ENCODE measurements at regions not wholly inside any gene's neighbourhood (a gene's known extent, or its start where the extent isn't known, plus 50 kb on each side); places are given as distances from the start of the nearest gene placed in this dataset.
"Not testable (repeated sequence)": the region's sequence is repeated elsewhere in the genome, so short reads cannot be mapped to it uniquely, and the experiment has no call there.

DNA sequence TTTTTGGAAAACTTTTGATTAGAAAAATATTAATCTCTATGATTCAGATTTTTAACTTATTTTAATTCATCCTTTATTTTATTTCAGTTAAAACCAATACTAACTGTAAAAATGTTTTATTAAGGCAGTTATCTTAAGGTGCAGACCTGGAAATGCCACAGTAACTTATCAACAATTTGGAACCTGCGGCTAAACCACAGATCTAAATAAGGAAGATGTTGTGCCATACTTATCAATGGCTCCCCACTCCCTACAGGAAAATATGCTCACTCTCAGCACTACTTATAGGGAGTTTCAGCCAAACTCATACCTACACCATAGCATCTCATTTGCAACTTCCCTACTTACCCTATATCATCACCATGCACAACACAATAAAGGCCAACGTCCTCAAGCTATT lies 226.9 kb upstream of the KYNU start:
- DNase-seq = no peak

- no peak for DNase-seq
These were observed 227.9 kb upstream of the KYNU start for GRCh38 chr2:142649581-142649980.

DNA sequence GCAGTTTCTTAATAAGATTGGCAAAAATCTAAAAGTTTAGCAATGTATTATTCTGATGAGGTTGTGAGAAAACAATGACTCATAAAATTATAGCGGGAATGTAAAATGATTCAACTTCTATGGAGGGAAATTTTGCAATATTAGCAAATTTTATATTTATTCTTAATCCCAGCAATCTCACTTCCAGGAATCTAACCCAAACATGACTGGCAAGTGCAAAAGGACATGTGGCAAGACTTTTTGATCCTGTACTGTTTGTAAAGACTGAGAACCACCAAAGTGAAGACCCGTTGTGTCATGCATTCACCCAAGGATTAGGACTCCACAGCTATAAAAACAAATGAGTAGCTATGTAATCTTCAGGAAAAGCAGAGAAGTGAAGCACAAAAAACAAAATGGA lies 234.8 kb upstream of the KYNU start:
- no peak for DNase-seq

GRCh38 chr2:142629193-142629592 lies 248.3 kb upstream of the KYNU start:
- DNase-seq = no peak

DNA sequence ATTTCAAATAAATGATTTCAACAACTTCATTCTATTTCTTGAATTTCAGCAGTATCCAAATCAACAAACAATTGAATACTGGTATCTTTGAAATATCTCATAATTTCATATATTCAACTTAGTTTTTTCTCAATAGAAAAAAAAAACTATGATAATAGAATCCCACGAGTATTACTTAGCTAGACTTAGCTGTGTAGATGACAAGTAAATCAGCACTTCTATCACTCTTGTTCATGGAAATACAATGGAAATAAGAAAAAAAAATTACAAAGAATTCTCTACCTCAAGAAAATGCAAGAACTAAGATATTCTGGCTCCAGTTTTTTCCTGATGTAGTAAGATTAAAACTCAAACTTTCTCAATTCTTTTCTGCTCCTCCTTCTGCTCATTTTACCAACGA lies 256.2 kb upstream of the KYNU start:
- DNase-seq = no peak

GRCh38 chr2:142617461-142617860 lies 260.0 kb upstream of the KYNU start:
- no peak for DNase-seq

DNA sequence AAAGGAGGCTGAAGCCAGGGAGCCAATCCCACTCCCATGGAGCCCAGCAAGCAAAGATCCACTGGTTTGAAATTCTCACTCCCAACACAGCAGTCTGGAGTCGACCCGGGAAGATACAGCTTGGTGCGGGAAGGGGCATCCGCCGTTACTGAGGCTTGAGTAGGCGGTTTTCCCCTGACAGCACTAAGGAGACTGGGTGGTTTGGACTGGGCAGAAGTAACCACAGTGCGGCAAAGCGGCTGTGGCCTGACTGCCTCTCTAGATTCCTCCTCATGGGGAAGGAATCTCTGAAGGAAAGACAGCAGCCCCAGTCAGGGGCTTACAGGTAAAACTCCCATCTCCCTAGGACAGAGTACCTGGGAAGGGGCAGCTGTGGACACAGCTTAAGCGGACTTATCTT lies 261.6 kb upstream of the KYNU start:
- DNase-seq = no peak

- not testable (repeated sequence) for DNase-seq
These were observed 264.3 kb upstream of the KYNU start for GRCh38 chr2:142613193-142613592.

GRCh38 chr2:142605421-142605820 lies 272.0 kb upstream of the KYNU start:
- no peak for DNase-seq

DNA sequence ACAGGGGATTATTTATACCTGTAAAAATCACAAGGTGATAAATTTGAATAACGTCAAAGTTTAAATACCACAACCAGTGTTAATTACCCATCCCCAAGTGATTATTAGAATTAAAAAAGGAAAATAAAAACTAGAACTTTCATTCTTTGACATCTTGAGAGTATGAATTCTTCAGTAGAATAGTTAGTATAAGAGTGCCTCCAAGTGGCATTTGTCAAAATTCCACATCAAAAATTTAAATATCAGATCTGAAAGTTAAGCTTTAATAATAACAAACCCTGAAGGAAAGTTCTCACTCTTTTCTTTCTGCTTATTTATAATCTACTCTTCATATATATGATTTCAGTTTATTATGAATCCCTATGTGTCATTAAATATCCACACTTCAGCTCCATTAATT lies 273.7 kb upstream of the KYNU start:
- DNase-seq = no peak

- DNase-seq = no peak
These were observed 275.0 kb upstream of the KYNU start for GRCh38 chr2:142602418-142602989.

DNA sequence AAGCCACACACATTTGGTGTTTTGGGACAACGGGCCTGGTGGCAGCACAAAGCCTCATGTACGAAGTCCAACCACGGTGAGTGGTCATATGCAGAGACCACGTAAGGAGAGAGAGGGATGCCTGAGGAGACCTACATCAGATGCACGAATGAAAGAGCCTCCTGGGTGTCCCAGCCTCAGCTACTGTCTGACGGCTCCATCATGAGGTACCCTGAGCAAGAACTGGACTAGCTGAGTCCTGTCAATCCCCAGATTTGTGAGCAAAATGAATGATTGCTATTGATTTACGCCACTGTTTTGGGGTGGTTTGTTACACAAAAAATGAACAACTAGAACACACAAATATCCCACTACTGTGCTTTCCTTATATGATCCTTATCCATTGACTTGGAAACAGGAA lies 275.7 kb upstream of the KYNU start:
- DNase-seq = no peak

DNA sequence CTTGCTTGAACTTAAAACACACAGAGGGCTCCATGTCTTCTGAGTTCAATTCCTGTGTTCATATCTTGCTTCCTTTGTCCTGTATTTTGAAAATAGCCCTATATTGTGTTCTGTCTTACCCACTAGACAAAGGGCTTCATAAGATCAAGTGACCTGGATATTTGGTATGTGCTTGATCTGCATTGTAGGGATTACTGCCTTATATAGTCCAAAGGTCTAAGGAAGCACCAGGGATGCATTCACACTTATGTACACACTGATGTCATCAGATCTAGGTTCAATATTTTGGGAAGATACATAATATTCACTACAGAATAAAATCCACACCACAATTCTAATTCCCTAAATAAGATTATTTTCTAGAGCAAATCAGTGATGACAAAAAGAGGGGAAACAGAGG lies 278.0 kb upstream of the KYNU start:
- DNase-seq = no peak

DNA sequence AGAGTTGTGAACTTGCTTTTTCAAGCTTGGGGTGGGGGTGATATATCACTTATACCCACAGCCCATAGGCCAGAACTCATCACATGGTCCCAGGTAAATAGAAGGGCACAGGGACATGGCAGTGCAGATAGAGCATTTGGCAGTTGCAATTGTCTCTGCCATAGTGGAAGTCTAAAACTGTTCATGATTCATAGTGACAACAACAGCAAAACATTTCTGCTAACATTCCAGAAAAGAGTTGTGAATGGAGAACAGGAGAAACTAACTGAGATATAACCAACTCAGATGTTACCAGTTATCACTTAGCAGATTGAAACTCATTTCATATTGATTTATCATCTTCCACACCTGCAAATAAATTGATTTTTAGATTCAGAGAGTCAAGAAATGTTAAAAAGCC lies 278.6 kb upstream of the KYNU start:
- DNase-seq = no peak

GRCh38 chr2:142596334-142597088 lies 281.0 kb upstream of the KYNU start:
- DNase-seq = no peak

GRCh38 chr2:142594935-142595334 lies 282.5 kb upstream of the KYNU start:
- DNase-seq = no peak

DNA sequence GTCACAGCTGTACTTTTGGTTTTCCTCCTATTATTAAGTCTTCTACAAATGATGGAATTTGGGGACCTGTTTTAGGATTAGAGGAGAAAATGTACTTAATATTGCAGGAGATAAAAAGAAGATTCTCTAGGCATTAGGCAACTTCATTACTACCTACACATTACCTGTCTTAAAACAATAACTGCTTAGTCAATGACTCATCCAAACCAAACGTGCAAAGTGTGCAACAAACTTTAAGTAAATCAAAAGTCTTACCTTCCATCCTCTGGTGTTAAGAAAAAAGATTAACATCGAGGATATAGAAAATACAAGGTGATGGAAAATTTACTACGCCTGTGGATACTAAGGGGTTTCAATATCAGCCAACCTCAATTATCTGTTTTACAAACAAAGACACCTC lies 285.3 kb upstream of the KYNU start:
- DNase-seq = no peak

- DNase-seq = no peak
These were observed 286.0 kb upstream of the KYNU start for GRCh38 chr2:142591420-142591819.

GRCh38 chr2:142588269-142588668 lies 289.2 kb upstream of the KYNU start:
- no peak for DNase-seq

DNA sequence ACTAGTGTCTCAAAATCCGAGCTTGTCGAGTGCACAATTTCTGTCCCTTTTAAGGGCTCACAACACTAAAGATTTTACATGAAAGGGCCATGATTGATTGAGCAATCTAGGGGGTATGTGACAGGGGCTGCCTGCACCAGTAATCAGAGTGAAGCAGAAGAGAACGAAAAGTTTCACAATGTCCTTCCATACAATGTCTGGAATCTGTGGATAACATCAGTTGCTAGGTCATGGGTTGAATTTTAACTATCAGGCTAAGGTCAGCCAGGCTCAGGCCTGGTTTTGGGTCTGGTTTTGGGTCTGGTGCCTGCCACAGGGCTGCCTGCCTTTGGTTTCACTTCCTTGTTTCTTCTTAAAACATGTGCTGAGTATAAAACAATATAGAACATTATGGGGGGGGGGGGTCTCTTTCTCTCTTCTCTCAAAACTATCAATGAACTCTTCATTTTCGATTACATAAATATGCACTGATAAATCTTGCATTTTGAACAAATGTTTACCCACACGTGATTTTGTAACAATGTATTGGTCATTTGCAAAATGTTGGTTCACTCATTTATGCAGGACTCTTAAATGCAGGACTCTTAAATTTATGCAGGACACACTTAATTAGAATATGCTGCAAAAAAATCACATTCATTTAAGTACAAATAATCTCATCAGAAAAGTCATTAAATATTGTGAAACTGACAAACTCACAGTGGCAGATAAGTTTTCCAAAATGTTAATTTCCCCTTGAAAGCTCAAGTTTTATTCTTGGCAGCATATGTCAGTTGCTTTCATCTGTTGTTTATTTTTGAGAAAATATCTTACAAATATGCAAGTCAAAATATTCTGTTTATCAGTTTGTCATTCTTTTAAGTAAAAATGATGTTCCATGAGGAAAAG lies 290.5 kb upstream of the KYNU start:
- no peak for DNase-seq

- no peak for DNase-seq
These were observed 291.7 kb upstream of the KYNU start for GRCh38 chr2:142585785-142586184.

- DNase-seq = no peak
These were observed 295.1 kb upstream of the KYNU start for GRCh38 chr2:142582317-142582716.

DNA sequence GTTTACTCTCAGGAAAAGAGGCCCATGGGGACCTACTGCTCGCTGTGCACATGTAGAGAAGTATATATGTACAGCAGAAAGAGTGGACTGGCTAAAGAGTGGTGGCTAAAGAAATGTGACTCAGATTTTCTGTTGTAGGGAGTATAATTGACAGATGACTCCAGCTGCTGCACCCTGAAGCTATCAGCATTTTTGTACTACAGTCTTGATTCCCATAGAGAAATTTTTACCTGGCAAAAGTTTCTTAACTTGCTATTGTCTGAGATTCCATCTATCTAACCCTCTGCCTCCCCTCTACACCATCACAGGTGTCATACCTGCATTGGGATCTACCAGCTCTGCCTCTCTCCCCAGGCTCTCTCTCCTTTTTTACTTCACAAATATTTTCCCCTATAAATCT lies 296.0 kb upstream of the KYNU start:
- DNase-seq = no peak

Data from nucleus accumbens (tissue), 56 donors.